ENCODE measurements at regions not wholly inside any gene's neighbourhood (a gene's known extent, or its start where the extent isn't known, plus 50 kb on each side); places are given as distances from the start of the nearest gene placed in this dataset.
A peak's percentile ranks its signal among the peaks of the same experiment; 100 is the strongest.

DNA sequence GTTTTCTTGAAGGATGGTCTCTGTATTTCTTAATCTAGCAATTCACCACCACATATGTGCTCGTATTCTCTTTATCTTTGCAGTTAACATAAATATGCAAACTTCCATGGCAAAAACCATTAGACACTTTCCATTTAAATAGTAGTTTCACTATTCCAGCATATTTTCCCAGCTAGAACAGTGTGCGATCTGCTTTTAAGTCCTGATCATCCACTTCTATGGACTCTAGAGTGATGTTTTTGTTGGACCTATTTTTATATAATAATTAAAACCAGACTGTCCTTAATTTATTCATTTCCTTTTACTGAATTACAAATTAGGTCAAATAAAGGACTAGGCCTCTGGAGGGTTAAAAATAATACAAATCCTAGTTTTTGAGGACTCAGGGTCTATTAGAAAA, 418.4 kb upstream of the TRIB2 start:
- no peaks in the 10 kb centered on the region for H3K27me3 ChIP-seq (ENCODE audit: control insufficient read depth, insufficient read depth, low read length)
- H3K36me3 ChIP-seq (ENCODE audit: control insufficient read depth, insufficient read depth, low read length), result no peaks in the 10 kb centered on the region
- H3K27ac ChIP-seq (ENCODE audit: low read depth, low read length), result no peak overlapping the region
- WGBS (ENCODE audit: insufficient coverage), result 86% methylated on average over 1 of the region's 2 CpGs
- peaks cover 1% of the 10 kb centered on the region for H3K9me3 ChIP-seq (ENCODE audit: control insufficient read depth, insufficient read depth, low read length)
- no peak for DNase-seq (ENCODE audit: low read depth in 4 of 6, low spot score in 6 of 6)
- H3K4me1 ChIP-seq (ENCODE audit: control insufficient read depth, insufficient read depth, low read length), result no peaks in the 10 kb centered on the region
- no peak overlapping the region for H3K4me3 ChIP-seq (ENCODE audit: low read depth, low read length)

DNA sequence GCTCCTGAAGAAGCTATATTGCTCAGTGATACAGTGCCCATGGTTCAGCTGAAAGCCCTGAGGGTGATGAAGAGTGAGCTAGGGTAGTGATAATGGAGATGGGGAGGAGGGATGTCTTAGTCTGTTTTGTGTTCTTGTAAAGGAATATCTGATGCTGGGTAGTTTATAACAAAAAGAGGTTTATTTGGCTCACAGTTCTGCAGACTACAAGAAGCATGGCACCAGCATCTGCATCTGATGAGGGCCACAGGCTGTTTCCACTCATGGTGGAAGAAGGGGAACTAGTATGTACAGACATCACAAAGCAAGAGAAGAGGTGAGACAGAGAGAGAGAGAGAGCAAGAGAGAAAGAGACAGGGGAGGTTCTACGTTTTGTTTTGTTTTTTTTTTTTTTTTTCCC, 417.3 kb upstream of the TRIB2 start:
- H3K36me3 ChIP-seq (ENCODE audit: control insufficient read depth, insufficient read depth, low read length), result no peaks in the 10 kb centered on the region
- no CpG with 5 or more reads among the region's 1 CpG for WGBS (ENCODE audit: insufficient coverage)
- H3K27ac ChIP-seq (ENCODE audit: low read depth, low read length), result no peak overlapping the region

GRCh38 chr2:12300019-12300602, 416.6 kb upstream of the TRIB2 start:
- Histone ChIP-seq H3K9me3 (ENCODE audit: control insufficient read depth, insufficient read depth, low read length) (peaks cover 1% of the 10 kb centered on the region), H3K4me3 (ENCODE audit: low read depth, low read length) (no peak overlapping the region), H3K36me3 (ENCODE audit: control insufficient read depth, insufficient read depth, low read length) (no peaks in the 10 kb centered on the region), H3K27ac (ENCODE audit: low read depth, low read length) (no peak overlapping the region), H3K4me1 (ENCODE audit: control insufficient read depth, insufficient read depth, low read length) (no peaks in the 10 kb centered on the region), H3K27me3 (ENCODE audit: control insufficient read depth, insufficient read depth, low read length) (no peaks in the 10 kb centered on the region)
- WGBS (ENCODE audit: insufficient coverage), result 92% methylated on average over 2 of the region's 4 CpGs
- DNase-seq (ENCODE audit: low read depth in 4 of 6, low spot score in 6 of 6), result no peak

More for the DNA sequence above, 417.3 kb upstream of the TRIB2 start:
- no peaks in the 10 kb centered on the region for H3K27me3 ChIP-seq (ENCODE audit: control insufficient read depth, insufficient read depth, low read length)
- DNase-seq (ENCODE audit: low read depth in 4 of 6, low spot score in 6 of 6), result no peak
- H3K9me3 ChIP-seq (ENCODE audit: control insufficient read depth, insufficient read depth, low read length), result peaks cover 1% of the 10 kb centered on the region
- no peak overlapping the region for H3K4me3 ChIP-seq (ENCODE audit: low read depth, low read length)
- H3K4me1 ChIP-seq (ENCODE audit: control insufficient read depth, insufficient read depth, low read length), result no peaks in the 10 kb centered on the region

DNA sequence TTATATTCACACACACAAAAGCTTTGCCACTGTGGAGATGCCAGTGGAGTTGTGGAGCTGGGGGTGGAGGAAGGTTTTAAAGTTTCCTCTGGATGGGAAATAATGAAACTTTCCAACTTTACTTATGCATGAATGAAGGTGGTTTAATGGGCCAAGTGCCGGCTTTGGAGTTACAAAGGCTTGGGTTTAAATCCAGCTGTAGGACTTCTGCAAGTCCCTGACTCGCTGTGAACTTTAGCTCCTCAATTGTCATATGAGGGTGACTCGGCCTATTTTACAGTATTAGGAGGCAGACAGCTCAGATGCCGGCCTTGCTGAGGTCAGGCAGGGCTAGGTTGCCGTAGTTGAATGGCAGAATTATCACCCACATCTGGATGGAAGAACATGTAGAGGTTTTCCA, 415.8 kb upstream of the TRIB2 start:
- no peak for DNase-seq (ENCODE audit: low read depth in 4 of 6, low spot score in 6 of 6)
- Histone ChIP-seq H3K4me3 (ENCODE audit: low read depth, low read length) (no peak overlapping the region), H3K36me3 (ENCODE audit: control insufficient read depth, insufficient read depth, low read length) (no peaks in the 10 kb centered on the region), H3K27me3 (ENCODE audit: control insufficient read depth, insufficient read depth, low read length) (no peaks in the 10 kb centered on the region), H3K27ac (ENCODE audit: low read depth, low read length) (no peak overlapping the region), H3K9me3 (ENCODE audit: control insufficient read depth, insufficient read depth, low read length) (peaks cover 1% of the 10 kb centered on the region), H3K4me1 (ENCODE audit: control insufficient read depth, insufficient read depth, low read length) (no peaks in the 10 kb centered on the region)
- WGBS (ENCODE audit: insufficient coverage), result 70% methylated on average over 5 of the region's 5 CpGs

DNA sequence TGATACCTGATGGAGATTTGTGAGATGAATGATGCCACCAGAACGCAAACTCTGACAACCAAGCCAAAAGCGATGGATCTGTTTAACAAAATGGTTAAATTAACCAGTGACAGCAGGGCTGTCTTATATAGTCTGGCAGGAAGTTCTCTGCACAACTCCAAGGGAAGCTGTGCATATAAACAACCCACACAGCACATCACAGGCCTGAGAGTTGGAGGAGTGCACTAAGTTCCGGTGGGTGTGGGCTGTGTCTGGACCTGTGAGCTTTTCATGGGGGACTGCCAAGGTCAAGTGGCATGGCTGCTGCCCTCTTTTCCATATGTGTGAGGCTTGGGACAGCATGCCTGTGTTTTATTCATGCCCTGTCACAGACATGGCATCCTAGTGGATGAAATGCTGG, 414.6 kb upstream of the TRIB2 start:
- WGBS (ENCODE audit: insufficient coverage), result 83% methylated on average over 1 of the region's 3 CpGs
- no peak for DNase-seq (ENCODE audit: low read depth in 4 of 6, low spot score in 6 of 6)
- Histone ChIP-seq H3K27ac (ENCODE audit: low read depth, low read length) (no peak overlapping the region), H3K4me1 (ENCODE audit: control insufficient read depth, insufficient read depth, low read length) (no peaks in the 10 kb centered on the region), H3K36me3 (ENCODE audit: control insufficient read depth, insufficient read depth, low read length) (no peaks in the 10 kb centered on the region), H3K9me3 (ENCODE audit: control insufficient read depth, insufficient read depth, low read length) (peaks cover 2% of the 10 kb centered on the region), H3K27me3 (ENCODE audit: control insufficient read depth, insufficient read depth, low read length) (no peaks in the 10 kb centered on the region), H3K4me3 (ENCODE audit: low read depth, low read length) (no peak overlapping the region)

GRCh38 chr2:12302691-12303090, 414.0 kb upstream of the TRIB2 start:
- Histone ChIP-seq H3K9me3 (ENCODE audit: control insufficient read depth, insufficient read depth, low read length) (peaks cover 2% of the 10 kb centered on the region), H3K27me3 (ENCODE audit: control insufficient read depth, insufficient read depth, low read length) (no peaks in the 10 kb centered on the region), H3K4me1 (ENCODE audit: control insufficient read depth, insufficient read depth, low read length) (no peaks in the 10 kb centered on the region), H3K4me3 (ENCODE audit: low read depth, low read length) (no peak overlapping the region), H3K27ac (ENCODE audit: low read depth, low read length) (no peak overlapping the region), H3K36me3 (ENCODE audit: control insufficient read depth, insufficient read depth, low read length) (no peaks in the 10 kb centered on the region)
- DNase-seq (ENCODE audit: low read depth in 4 of 6, low spot score in 6 of 6), result no peak
- 100% methylated on average over 1 of the region's 3 CpGs for WGBS (ENCODE audit: insufficient coverage)

- no peaks in the 10 kb centered on the region for H3K4me1 ChIP-seq (ENCODE audit: control insufficient read depth, insufficient read depth, low read length)
- H3K4me3 ChIP-seq (ENCODE audit: low read depth, low read length), result no peak overlapping the region
- WGBS (ENCODE audit: insufficient coverage), result 60% methylated on average over 6 of the region's 7 CpGs
- no peaks in the 10 kb centered on the region for H3K27me3 ChIP-seq (ENCODE audit: control insufficient read depth, insufficient read depth, low read length)
- H3K27ac ChIP-seq (ENCODE audit: low read depth, low read length), result no peak overlapping the region
- no peaks in the 10 kb centered on the region for H3K36me3 ChIP-seq (ENCODE audit: control insufficient read depth, insufficient read depth, low read length)
- peak in 1 of 6 donors; percentile 59 for DNase-seq (ENCODE audit: low read depth in 4 of 6, low spot score in 6 of 6)
- H3K9me3 ChIP-seq (ENCODE audit: control insufficient read depth, insufficient read depth, low read length), result peaks cover 2% of the 10 kb centered on the region
Observed at GRCh38 chr2:12303181-12304030, 413.3 kb upstream of the TRIB2 start.

DNA sequence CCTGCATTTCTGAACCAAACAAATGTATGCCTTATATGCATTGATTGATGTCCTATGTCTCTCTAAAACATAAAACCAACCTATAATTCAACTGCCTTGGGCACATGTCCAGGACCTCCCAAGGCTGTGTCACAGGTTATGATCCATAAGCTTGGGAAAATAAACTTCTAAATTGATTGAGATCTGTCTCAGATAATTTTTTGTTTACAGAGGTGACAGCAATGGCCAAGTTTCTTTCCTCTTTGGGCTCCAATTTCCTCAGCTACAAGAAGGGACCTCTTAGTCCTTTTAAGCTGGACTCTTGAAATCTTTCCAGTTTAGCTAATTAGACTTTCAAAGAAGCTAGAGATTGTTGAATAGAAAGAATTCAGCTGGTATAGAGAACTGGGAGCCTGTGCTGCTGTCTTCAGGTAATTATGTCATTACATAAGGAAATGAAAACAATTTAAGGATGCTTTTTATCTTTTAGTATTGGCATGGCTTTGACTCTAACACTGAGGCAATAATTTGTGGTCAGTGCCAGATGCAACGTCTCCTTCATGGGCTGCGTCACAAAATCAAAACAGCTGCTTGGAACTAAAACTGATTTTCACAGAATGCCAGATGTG, 412.1 kb upstream of the TRIB2 start:
- Histone ChIP-seq H3K9me3 (ENCODE audit: control insufficient read depth, insufficient read depth, low read length) (peaks cover 2% of the 10 kb centered on the region), H3K36me3 (ENCODE audit: control insufficient read depth, insufficient read depth, low read length) (no peaks in the 10 kb centered on the region), H3K4me3 (ENCODE audit: low read depth, low read length) (no peak overlapping the region), H3K27ac (ENCODE audit: low read depth, low read length) (peak overlapping the region; percentile 2), H3K4me1 (ENCODE audit: control insufficient read depth, insufficient read depth, low read length) (no peaks in the 10 kb centered on the region), H3K27me3 (ENCODE audit: control insufficient read depth, insufficient read depth, low read length) (no peaks in the 10 kb centered on the region)
- no CpG with 5 or more reads among the region's 2 CpGs for WGBS (ENCODE audit: insufficient coverage)
- DNase-seq (ENCODE audit: low read depth in 4 of 6, low spot score in 6 of 6), result peak in 2 of 6 donors; percentile 36 to 63

GRCh38 chr2:12305931-12306330, 410.8 kb upstream of the TRIB2 start:
- Histone ChIP-seq H3K9me3 (ENCODE audit: control insufficient read depth, insufficient read depth, low read length) (peaks cover 1% of the 10 kb centered on the region), H3K4me3 (ENCODE audit: low read depth, low read length) (no peak overlapping the region), H3K27ac (ENCODE audit: low read depth, low read length) (no peak overlapping the region), H3K4me1 (ENCODE audit: control insufficient read depth, insufficient read depth, low read length) (no peaks in the 10 kb centered on the region), H3K36me3 (ENCODE audit: control insufficient read depth, insufficient read depth, low read length) (no peaks in the 10 kb centered on the region), H3K27me3 (ENCODE audit: control insufficient read depth, insufficient read depth, low read length) (no peaks in the 10 kb centered on the region)
- WGBS (ENCODE audit: insufficient coverage), result no CpG with 5 or more reads among the region's 2 CpGs
- DNase-seq (ENCODE audit: low read depth in 4 of 6, low spot score in 6 of 6), result no peak

GRCh38 chr2:12310399-12310798, 406.3 kb upstream of the TRIB2 start:
- Histone ChIP-seq H3K4me3 (ENCODE audit: low read depth, low read length) (no peak overlapping the region), H3K36me3 (ENCODE audit: control insufficient read depth, insufficient read depth, low read length) (no peaks in the 10 kb centered on the region), H3K4me1 (ENCODE audit: control insufficient read depth, insufficient read depth, low read length) (peaks cover 6% of the 10 kb centered on the region), H3K27me3 (ENCODE audit: control insufficient read depth, insufficient read depth, low read length) (no peaks in the 10 kb centered on the region), H3K27ac (ENCODE audit: low read depth, low read length) (no peak overlapping the region), H3K9me3 (ENCODE audit: control insufficient read depth, insufficient read depth, low read length) (peaks cover 1% of the 10 kb centered on the region)
- DNase-seq (ENCODE audit: low read depth in 4 of 6, low spot score in 6 of 6), result no peak
